ENCODE measurements at regions not wholly inside any gene's neighbourhood (a gene's known extent, or its start where the extent isn't known, plus 50 kb on each side); places are given as distances from the start of the nearest gene placed in this dataset.

DNA sequence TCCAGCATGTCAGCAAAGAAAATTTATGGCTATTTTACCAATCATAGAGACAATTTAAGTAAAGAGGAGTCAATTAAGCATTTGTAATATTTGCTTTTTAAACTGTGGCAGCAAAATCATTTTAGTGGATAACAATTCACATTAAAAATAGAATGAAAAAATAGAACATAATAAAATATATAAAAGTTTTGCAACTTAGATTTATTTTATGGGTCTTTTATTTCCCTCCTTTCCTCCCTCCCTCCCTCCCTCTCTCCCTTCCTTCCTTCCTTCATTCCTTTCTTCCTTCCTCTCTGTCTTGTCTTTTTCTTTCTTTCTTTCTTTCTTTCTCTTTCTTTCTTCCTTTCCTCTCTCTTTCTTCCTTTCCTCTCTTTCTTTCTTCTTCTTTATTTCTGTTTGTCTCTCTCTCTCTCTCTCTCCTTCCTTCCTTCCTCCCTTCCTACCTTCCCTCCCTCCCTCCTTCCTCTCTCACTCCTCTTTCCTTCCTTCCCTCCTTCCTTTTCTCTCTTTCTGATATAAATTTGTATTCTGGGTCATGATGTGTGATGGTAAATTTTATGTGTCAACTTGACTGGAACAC lies 610.9 kb upstream of the CITED2 start (continued):
- TF ChIP-seq PCBP1 (IDR thresholded peaks at IDR 0.05; ENCODE audit: low read depth, low read length, poor library complexity, severe bottlenecking) = peak; percentile 20
- TF ChIP-seq, protein P1, sequence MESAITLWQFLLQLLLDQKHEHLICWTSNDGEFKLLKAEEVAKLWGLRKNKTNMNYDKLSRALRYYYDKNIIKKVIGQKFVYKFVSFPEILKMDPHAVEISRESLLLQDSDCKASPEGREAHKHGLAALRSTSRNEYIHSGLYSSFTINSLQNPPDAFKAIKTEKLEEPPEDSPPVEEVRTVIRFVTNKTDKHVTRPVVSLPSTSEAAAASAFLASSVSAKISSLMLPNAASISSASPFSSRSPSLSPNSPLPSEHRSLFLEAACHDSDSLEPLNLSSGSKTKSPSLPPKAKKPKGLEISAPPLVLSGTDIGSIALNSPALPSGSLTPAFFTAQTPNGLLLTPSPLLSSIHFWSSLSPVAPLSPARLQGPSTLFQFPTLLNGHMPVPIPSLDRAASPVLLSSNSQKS (CRISPR knock-in tag; IDR thresholded peaks at IDR 0.05) = no peak
- TF ChIP-seq, protein P2, sequence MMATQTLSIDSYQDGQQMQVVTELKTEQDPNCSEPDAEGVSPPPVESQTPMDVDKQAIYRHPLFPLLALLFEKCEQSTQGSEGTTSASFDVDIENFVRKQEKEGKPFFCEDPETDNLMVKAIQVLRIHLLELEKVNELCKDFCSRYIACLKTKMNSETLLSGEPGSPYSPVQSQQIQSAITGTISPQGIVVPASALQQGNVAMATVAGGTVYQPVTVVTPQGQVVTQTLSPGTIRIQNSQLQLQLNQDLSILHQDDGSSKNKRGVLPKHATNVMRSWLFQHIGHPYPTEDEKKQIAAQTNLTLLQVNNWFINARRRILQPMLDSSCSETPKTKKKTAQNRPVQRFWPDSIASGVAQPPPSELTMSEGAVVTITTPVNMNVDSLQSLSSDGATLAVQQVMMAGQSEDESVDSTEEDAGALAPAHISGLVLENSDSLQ (IDR thresholded peaks at IDR 0.05) = 0 out of 2 replicates have a peak, but pooled peaks have one; percentile 21
- TF ChIP-seq, protein P3, sequence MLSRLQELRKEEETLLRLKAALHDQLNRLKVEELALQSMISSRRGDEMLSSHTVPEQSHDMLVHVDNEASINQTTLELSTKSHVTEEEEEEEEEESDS (CRISPR knock-in tag; IDR thresholded peaks at IDR 0.05) = no peak

DNA sequence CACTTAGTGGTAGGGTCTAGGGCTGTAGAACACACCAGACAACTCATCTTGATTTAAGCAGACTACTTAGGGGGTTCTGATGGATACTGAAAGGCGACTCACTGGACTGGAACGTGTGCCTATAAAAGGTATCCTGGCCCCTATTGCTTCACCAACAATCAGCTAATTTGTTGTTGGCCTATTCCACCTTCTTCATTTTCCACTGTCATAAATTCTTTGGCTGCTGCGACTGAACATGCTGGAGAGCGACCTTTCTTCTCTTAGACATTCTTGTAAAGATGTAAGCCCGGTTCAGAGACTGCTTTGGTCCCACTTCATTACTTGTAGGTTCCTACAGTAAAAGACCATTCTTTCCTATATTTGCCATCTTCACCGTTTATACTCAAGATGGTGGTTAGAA lies 609.9 kb upstream of the CITED2 start:
- DNase-seq (ENCODE audit: extremely low read depth in 1 of 4, low spot score in 3 of 4) (no peak), ATAC-seq (no peak), FAIRE-seq (no peak)
- Histone ChIP-seq H3K27ac (ENCODE audit: extremely low read depth, low read depth, low read length) (no peak overlapping the region), H3K4me2 (ENCODE audit: insufficient read depth, low read length) (no peak overlapping the region), H3K9me3 (replicated peaks; ENCODE audit: control insufficient read depth, insufficient read depth, low read depth, low read length) (no peaks in the 10 kb centered on the region), H3K27me3 (ENCODE audit: control insufficient read depth in 2 of 2, insufficient read depth in 2 of 2, low read length in 2 of 2) (no peaks in the 10 kb centered on the region), H4K20me1 (replicated peaks; ENCODE audit: control insufficient read depth, insufficient read depth, low read length) (no peaks in the 10 kb centered on the region), H3K79me2 (ENCODE audit: control insufficient read depth, insufficient read depth, low read length) (no peaks in the 10 kb centered on the region), H3K4me1 (replicated peaks in 1 of 2; ENCODE audit: control insufficient read depth in 2 of 2, insufficient read depth in 2 of 2, low read length in 2 of 2) (peaks cover 0 to 13% of the 10 kb centered on the region in 2 experiments; a peak in 3 of 5 replicates), H3K4me3 (no peak overlapping the region), H3K9ac (ENCODE audit: insufficient read depth in 1 of 2, low read depth in 2 of 2, low read length in 2 of 2) (no peak overlapping the region), H2AFZ (ENCODE audit: low read depth, low read length) (no peak overlapping the region), H3K9me1 (ENCODE audit: control insufficient read depth, insufficient read depth, low read length) (no peaks in the 10 kb centered on the region), H3K36me3 (ENCODE audit: control insufficient read depth, insufficient read depth, low read length) (no peaks in the 10 kb centered on the region)
- POLR2A ChIA-PET = no interaction called here
- CTCF ChIA-PET (ENCODE audit: low intra/inter-chr PET ratio) = no interaction called here
- in situ Hi-C loops (cut with MboI) = no loop called here
- intact Hi-C loops (cut with micrococcal nuclease) = no loop called here
- BruUV-seq (replicated peaks) = no TSS peak
- 18% methylated on average over 6 of the region's 6 CpGs for WGBS (ENCODE audit: insufficient coverage, low coverage, missing lambda C conversion rate)
- TF ChIP-seq FOXK1 (CRISPR knock-in tag; IDR thresholded peaks at IDR 0.05; ENCODE audit: borderline replicate concordance) (no peak), ZNF197 (CRISPR knock-in tag; IDR thresholded peaks at IDR 0.05; ENCODE audit: low read depth) (no peak), FOSL1 (tag; conservative IDR thresholded peaks at IDR 0.05) (0 out of 2 replicates have a peak, but pooled peaks have one; percentile 47)

Data from K562 (cell line).